Retina (tissue), 1 donor: ENCODE measurements at regions not wholly inside any gene's neighbourhood (a gene's known extent, or its start where the extent isn't known, plus 50 kb on each side); places are given as distances from the start of the nearest gene placed in this dataset.
"Not testable (repeated sequence)": the region's sequence is repeated elsewhere in the genome, so short reads cannot be mapped to it uniquely, and the experiment has no call there.

Experiments used
- DNase-seq: peaks from one replicate; pipeline ENCODE4 v3.0.0-alpha.2; 2016

DNA sequence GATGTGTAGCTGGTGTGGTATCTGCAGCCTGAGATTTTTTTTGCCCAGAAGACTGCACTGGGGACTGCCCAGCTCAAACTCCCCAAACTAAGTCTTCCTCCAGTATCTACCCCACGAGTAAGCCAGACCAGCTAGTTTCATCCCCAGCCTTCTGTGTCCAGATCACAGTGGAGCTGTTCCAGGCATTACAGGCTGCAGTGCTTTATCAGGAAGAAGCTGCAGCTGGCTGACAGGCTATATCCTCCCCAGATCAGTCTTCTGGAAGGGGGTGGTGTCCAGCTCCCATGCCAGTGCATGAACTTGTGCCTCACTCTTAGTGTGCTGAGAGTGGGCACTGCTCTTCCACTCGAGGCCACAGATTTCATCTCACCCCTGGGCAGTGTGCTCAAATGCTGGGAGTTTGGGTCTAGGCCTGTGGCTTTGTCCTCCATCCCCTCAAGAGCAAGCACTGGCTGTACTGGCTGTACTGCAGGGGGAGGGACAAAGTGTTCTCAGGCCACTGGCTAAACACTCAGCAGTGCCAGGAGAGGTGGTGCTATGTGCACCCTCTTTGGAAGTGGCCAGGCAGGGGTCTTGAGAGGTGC, 679.1 kb upstream of the COBL start:
- DNase-seq, result no peak

DNA sequence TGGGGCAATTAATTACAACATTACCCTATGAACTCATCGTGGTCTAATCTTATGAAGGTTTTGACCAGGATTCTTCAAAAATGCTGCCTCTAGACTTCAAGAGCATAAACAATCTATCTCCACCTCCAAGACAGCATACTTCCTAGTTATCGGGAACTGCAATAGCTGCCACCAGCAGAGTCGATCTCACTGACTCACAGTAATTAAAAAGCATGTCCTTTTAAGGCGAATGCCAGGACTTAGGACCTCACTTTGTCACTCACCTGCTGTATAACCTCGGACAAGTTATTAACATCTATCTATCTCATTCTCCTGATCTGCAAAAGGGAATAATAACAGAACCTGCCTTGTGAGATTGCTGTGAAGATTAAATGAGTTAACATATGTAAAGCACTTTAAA, 666.0 kb upstream of the COBL start:
- DNase-seq, result no peak

DNA sequence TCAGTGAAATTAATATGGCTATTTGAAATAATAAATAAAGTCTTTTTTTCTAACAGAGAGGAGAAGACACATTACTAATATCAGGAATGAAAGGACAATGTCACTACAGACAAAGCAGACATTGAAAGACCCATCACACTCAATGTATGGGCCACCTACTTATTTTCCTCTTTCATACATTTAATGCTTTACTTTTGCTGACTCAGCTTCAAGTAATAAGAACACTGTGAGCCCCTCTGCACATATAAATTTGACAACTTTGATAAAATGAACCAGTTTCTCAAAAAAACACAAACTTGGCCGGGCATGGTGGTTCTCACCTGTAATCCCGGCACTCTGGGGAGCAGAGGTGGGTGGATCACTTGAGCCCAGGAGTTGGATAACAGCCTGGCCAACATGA, 664.2 kb upstream of the COBL start:
- DNase-seq, result no peak

DNA sequence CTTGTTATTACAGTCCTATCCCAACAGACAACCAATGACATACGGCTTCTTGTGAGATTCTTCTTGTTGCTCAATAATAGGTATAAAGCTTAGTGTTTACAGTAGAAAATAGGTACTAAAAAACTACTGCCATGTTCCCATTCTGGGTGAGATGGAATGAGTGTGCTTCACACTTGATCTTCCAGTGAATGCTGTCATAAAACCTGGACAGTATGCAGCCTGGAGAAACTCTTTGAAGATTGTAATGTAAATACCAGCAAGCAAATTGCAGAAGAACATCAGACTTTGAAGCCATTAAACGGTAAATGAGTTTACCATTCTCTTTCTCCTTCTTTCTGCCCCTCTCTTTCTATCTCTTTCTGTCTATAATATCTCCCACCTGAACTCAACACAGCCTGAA, 663.7 kb upstream of the COBL start:
- DNase-seq, result no peak

DNA sequence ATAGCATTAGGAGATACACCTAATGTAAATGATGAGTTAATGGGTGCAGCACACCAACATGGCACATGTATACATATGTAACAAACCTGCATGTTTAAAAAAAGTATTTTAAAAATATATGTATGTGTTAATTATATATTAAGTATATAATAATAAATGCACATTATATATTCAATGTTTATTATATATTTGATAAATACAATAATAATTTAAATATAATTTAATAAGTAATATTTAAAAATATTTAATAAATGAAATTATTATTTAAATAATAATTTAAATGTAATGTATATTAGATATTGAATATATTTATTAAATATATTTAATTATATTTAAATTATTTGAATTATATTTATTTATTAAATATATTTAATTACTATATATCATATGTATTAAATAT, 661.3 kb upstream of the COBL start:
- no peak for DNase-seq

DNA sequence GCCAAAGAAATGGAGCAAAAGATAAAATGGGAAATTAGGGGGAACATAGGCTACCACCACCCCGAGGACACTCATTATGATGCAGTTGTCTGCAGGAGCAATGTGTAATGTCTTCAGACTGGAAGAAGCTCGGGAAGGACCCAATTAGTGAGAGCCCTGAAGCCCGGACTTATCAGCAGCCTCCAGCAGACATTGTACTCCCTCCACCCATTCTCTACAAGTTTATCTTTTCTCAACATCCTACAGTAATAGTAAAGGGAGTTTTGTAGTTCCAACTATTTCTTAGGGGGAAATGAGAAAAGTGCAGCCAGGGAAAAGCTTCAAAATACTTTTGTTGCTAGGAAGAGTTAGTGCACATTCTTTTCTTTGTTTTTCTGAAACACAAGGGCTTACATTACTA, 657.3 kb upstream of the COBL start:
- peak; percentile 26 for DNase-seq

DNA sequence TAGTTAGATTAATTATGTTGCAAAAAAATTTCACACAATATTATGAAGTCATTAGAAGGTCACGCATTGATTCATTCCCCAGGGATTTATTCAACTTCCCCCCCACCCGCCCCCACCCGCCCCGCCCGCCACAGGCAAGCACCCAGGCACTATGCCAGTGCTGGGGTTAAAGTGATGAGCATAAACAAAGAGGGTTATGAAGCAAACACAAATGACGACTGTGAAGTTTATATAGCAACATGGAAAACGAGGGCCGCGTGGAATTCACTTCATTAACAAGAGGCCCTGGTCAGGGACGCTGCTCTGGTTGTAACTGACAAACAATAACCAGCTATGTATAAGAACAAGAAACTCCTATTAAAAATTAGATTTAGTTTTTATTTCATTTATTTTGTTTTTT, 656.5 kb upstream of the COBL start:
- no peak for DNase-seq

DNA sequence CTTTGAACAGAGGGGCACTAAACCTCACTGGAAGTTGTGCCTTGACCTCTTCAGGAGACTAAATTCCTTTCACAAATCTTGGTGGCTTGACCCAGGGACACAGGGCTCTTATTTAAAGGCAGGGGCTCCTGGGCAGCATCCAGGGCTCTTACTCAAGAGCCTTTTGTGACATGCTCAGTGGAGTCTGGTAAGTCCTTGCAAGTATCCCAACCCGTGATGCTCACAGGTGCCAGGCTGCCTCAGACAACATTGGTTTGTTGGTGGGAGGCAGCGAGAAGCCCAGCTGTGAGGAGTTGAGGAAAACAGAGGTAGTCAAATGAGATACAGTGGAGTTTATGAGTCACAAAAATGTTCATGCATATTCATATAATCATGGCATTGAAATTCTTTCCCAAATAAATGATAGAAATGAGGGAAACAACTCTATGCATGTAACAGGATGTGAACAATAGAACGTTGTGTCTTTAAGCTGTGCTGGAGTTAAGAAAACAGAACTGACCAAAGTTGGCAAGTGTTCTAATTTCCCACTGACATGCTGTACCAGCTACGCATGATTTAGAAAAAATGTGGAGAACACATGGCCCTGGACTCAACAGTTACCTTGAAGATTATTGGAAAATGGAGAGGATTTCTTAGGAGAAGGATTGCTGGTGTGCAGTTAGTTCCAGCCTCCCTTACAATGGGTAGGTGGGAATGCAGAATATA, 654.5 kb upstream of the COBL start:
- DNase-seq, result no peak

DNA sequence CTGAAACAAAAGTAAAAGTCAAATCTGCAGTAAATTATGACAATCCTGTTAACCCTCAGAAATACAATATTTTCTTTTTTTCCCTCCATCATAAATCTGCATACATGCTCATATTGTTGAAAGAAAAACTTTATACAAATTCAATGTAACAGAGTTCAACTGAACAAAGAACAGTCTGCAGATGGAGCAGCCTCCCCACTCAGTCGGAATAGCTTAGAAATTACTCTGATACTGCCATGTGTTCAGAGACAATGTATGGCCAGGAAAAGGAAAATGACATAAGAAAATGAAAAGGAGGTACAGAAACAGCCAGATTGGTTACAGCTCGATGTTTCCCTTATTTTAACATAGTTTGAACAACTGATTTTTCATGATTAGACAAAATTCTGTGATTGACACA, 651.9 kb upstream of the COBL start:
- no peak for DNase-seq

DNA sequence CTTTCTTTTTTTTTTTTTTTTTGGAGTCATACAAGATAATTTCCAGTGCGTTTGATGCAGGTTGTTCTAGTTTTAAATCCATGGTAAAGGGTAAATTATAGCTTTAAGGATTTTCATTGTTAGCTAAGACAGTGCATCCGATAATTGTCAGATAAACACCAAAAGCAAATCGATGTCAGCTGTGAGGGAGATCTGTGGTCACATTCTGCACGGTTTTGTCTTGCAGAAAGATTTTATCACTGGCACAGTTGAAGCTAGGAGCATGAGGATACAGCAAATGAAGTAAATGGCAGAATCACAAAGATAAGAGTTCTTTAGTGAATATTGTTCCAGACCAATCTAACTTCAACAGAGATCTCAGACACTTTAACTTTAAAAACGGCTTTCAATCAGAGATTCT, 648.8 kb upstream of the COBL start:
- DNase-seq, result no peak

DNA sequence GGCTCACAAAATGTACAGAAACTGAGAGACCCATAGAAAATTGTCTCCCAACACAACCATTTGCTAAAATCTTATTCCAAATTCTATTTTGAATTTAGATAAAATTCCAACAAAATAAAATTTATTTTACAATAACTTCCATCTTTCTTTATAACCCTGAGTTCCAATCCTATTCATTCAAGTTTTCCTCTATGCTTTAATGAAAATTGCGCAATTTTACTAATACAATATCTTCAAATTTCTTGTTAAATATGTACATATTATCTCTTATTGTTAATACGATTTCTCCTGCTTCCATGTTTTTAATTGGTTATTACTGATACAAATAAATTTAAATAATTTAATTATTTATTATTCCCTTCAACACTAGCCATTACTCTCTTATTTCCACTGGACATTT, 645.2 kb upstream of the COBL start:
- no peak for DNase-seq

DNA sequence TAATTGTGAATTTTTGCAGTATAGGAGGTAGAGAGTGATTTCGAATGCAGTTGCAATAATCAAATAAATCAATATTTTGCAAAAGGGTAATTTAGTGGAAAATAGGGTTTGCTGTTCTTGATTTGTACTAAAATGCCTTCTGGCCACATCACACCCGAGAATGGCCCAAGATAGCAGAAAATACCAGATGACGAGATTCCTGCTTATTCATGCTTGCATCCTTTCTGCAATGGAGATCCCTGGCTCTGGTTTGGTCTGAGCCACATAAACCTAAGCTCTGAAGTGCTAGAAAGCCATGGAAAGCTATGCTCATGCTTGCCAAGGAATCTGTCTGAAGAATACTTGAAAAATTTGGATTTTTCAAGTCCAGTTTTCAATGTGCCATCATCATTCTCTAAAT, 634.2 kb upstream of the COBL start:
- peak; percentile 47 for DNase-seq

DNA sequence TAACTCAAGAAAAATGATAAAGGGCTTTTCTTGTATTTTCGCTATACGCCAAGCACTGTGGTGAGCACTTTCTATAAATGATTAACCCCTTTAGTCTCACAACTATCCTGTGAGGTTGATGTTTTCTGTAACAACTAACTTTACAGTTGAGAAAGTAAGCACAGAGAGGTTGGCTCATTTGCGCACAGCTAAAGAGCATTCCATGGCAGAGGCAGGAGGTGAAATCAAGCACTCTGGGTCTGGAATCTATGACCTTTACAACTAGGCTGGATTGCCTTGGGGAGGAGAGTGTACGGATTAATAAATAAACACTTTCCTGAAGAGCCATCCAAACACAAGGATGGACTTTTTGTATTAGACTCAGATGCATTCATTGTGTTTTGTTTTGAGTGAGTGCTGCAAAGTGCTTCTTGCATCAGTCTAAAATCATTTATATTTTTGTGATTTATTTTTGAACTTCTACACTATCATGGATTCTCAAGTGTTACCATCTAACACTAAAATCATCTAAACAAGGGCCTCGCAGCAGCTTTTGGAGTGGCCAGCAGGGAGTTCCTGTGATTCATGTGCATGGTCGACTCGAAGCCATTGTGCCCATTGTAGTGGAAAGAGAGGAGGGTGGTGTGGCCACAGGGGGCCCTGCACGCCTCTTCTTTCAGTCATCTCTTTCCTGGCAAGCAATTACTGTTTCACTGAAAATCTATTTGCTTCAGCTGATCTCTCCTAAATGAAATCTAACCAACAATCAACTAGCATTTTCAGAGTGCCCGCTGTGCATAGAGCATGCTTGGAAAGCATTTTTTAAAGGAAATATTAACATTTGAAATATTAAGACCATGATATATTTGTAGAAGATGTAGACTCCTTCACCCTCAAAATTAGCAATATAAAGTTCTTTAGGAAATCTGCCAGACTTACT, 633.4 kb upstream of the COBL start:
- DNase-seq, result peak; percentile 69

DNA sequence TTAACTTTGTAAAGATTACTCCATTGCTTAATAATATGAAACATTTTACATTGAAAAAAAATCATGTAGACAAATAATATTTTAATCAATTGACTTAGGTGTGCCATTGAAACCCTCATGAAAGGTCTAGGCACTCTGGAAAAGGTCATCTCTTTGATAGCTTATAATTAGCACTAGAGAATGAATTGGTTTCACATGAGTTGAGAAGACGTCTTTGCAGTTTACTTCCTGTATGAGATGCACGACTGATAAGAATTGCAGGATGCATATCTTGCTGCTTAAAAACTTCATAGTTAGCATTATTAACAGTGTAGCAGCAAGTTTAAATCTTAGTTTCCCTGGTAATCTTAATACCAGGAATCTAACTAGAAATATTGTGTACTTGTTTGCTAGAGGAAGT, 614.2 kb upstream of the COBL start:
- DNase-seq, result no peak

DNA sequence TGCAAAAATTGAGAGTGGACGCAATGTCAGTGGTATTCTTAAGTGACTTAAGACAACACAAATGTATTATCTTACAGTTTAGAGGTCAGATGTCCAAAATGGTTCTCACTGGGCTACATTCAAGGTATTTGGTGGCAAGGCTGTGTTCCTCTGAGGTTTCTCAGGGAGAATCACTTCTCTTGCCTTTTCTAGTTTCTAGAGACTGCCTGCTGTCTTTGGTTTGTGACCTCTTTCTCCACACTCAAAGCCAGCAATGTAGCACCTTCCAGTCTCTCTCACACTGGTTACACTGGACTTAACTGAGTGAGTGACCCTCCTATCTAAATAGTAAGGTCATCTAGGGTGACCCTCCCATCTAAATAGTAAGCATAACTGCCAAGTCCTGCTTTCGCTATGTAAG, 613.2 kb upstream of the COBL start:
- no peak for DNase-seq

DNA sequence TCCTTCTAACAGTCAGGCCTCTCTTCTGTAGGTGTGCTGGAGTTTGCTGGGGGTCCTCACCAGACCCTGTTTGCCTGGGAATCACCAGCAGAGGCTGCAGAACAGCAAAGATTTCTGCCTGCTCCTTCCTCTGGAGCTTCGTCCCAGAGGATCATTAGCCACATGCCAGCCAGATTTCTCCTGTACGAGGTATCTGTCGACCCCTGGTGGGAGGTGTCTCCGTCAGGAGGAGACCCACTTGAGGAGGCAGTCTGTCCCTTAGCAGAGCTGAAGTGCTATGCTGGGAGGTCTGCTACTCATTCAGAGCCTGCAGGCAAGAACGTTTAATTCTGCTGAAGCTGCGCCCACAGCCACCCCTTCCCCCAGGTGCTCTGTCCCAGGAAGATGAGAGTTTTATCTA, 611.1 kb upstream of the COBL start:
- no peak for DNase-seq

DNA sequence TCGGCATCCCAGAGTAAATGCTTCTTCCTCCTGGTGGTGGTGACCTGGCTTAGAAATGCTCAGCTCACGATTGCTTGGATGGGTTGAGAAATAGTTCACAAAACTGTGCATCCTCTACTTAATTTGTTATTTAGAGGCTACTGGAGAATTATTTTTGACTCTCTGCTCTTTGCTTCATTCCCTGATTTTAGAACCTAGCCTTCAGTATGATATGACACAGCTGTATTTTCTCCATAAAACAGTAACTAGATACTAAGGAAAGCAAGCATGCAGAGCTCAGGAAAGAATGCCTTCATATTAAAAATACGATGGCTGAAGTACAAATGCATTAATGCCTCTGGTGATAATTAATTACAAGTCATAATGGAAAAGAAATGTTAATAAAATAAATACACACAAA, 602.0 kb upstream of the COBL start:
- DNase-seq, result no peak

DNA sequence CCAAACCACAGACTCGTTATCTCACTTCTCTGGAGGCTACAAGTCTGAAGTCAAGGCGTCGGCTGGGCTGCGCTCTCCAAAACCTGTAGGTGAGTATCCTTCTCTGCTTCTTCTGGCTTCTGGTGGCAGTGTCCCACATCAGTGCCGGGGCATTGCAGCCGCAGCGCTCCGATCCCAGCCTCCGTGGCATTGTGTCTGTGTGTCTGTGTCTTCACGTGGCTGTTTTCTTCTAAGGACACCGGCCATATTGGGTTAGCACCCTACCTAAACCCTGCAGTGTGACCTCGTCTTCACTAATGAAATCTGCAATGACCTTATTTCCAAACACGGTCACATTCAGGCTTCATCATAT, 584.9 kb upstream of the COBL start:
- DNase-seq, result no peak

DNA sequence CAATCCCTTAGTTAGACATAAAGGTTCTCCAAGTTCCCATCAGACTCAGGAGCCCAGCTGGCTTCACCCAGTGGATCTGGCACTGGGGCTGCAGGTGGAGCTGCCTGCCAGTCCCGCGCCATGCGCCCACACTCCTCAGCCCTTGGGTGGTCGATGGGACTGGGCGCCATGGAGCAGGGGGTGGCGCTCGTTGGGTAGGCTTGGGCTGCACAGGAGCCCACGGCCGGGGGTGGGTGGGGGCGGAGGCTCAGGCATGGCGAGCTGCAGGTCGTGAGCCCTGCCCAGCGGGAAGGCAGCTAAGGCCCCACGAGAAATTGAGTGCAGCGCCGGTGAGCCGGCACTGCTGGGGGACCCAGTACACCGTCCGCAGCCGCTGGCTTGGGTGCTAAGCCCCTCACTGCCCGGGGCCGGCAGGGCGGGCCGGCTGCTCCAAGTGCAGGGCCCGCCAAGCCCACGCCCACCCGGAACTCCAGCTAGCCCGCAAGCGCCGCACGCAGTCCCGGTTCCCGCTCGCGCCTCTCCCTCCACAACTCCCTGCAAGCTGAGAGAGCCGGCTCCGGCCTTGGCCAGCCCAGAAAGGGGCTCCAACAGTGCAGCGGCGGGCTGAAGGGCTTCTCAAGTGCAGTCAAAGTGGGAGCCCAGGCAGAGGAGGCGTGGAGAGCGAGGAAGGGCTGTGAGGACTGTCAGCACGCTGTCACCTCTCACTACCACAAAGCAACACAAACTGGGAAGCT, 584.3 kb upstream of the COBL start:
- DNase-seq, result not testable (repeated sequence)

DNA sequence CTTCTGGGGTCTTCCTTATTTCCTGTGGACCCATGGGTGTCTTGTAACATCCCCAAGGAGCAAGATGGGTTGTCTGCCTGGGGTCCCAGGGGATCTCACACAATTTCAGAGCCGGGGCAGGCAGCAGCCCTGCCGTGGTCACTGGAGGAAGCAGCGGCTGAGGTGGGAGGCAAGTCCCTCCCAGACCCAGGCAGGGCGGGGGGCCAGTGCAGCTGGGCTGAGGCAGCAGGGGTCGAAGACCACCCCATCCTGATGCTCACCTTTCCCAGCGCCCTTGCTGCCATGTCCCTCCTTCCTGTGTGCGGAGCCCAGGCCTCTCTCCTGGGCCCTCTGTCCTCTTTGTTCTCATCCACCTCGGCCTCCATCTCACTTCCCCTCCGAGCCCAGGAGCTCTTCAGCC, 583.0 kb upstream of the COBL start:
- DNase-seq, result no peak

DNA sequence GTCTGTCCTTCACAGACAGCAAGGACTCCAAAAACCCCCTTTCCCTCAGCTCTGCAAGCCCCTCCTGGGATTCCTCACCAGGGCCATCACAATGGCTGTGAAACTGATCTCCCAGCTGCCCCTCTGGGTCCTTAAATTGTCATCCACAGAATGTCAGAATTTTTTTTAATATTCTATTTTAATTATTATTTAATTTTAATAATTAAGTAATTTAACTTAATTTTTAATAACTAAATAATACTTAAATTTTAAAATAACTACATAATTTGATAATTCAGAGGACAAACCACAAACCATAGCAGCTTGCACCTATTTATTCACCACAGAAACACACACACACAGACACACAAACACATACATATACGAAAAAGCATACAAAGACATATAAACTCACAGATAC, 565.8 kb upstream of the COBL start:
- DNase-seq, result no peak

DNA sequence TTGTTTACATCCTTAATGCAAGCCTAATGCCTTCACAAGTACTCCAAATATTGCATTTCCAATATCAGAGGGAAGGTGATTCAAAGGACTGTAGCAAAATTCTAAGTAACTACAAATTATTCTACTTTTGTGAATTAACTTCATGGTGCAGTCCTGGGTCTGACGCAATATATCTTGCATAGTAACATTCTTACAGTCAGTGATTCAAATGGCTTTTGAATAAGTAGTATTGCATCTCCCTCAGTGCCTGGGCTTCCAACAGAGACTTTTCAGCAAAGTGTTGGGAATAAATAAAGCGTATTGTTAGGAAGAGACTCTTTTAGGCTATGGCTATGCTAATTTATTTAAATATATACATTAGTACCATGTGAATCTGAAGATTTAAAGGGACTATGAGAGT, 564.7 kb upstream of the COBL start:
- no peak for DNase-seq

DNA sequence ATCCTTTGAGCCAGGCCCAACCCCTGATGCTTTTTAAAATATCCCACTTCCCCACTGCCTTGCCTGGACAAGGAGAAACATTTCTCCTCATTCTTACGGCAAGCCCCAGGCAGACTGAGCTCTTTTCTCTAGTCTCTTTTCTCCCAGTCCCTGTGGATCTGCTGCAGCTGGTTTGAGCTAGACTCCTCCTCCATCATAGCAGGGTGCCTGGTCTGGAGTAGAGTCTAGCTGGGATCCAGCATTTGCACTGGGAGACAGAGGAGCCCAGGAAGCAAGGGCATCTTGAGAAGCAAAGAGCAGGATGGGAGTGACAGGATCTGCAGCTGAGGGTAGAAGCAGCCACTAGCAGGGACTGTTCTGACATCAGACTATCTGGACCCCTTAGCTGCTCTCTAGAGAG, 562.3 kb upstream of the COBL start:
- peak; percentile 16 for DNase-seq

DNA sequence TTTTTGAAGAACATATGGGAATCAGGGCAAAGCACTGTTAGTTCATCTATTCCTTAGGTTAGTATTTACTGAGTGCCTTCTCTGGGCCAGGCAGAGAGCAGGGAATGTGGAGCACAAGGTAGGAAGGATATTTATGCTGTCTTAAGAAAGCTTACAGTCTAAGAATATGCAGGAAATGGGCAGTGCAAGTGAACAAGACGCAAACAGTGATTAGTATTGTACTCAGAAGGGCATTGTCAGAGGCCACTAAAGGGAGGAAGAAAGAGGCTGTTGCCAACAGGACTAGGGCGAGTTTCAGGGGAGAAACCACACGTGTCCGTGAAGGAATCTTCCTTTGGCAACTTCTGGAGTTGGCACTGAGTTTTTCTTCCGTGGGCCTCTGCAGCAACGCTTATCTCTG, 552.8 kb upstream of the COBL start:
- no peak for DNase-seq
